ENCODE measurements at regions not wholly inside any gene's neighbourhood (a gene's known extent, or its start where the extent isn't known, plus 50 kb on each side); places are given as distances from the start of the nearest gene placed in this dataset.

- Histone ChIP-seq H3K4me1 (ENCODE audit: low read depth) (no peaks in the 10 kb centered on the region), H3K36me3 (ENCODE audit: low read depth) (no peaks in the 10 kb centered on the region), H3K4me3 (no peak overlapping the region), H3K9me3 (no peaks in the 10 kb centered on the region)
- no peak for DNase-seq
- ATAC-seq, result no peak
- intact Hi-C loops (cut with DNase I, micrococcal nuclease), result no loop called here
- TF ChIP-seq CTCF (IDR thresholded peaks at IDR 0.05), result no peak
Measured at GRCh38 chr18:68525091-68525490, 189.8 kb downstream of the TMX3 start.

GRCh38 chr18:68520406-68521075 is 194.4 kb downstream of the TMX3 start:
- DNase-seq (no peak), ATAC-seq (no peak)
- Histone ChIP-seq H3K4me3 (no peak overlapping the region), H3K36me3 (ENCODE audit: low read depth) (no peaks in the 10 kb centered on the region), H3K9me3 (no peaks in the 10 kb centered on the region), H3K4me1 (ENCODE audit: low read depth) (no peaks in the 10 kb centered on the region)
- intact Hi-C loops (cut with DNase I, micrococcal nuclease), result no loop called here
- TF ChIP-seq CTCF (IDR thresholded peaks at IDR 0.05), result no peak

GRCh38 chr18:68519336-68519735 is 195.6 kb downstream of the TMX3 start:
- no peaks in the 10 kb centered on the region for H3K4me1 ChIP-seq (ENCODE audit: low read depth)
- ATAC-seq (no peak), DNase-seq (no peak)
- intact Hi-C loops (cut with DNase I, micrococcal nuclease), result no loop called here
- no peak overlapping the region for H3K4me3 ChIP-seq
- no peak for TF ChIP-seq CTCF (IDR thresholded peaks at IDR 0.05)
- H3K9me3 ChIP-seq, result no peaks in the 10 kb centered on the region
- H3K36me3 ChIP-seq (ENCODE audit: low read depth), result no peaks in the 10 kb centered on the region

- no peaks in the 10 kb centered on the region for H3K36me3 ChIP-seq (ENCODE audit: low read depth)
- no peaks in the 10 kb centered on the region for H3K4me1 ChIP-seq (ENCODE audit: low read depth)
- ATAC-seq (no peak), DNase-seq (no peak)
- H3K9me3 ChIP-seq, result no peaks in the 10 kb centered on the region
- no peak for TF ChIP-seq CTCF (IDR thresholded peaks at IDR 0.05)
- no peak overlapping the region for H3K4me3 ChIP-seq
- intact Hi-C loops (cut with DNase I, micrococcal nuclease), result no loop called here
Measured at GRCh38 chr18:68509902-68510301, 205.0 kb downstream of the TMX3 start.

- intact Hi-C loops (cut with DNase I, micrococcal nuclease), result no loop called here
- Histone ChIP-seq H3K4me3 (no peak overlapping the region), H3K36me3 (ENCODE audit: low read depth) (no peaks in the 10 kb centered on the region), H3K9me3 (no peaks in the 10 kb centered on the region), H3K4me1 (ENCODE audit: low read depth) (no peaks in the 10 kb centered on the region)
- TF ChIP-seq CTCF (IDR thresholded peaks at IDR 0.05), result no peak
- DNase-seq (no peak), ATAC-seq (no peak)
Measured at GRCh38 chr18:68507781-68508180, 207.1 kb downstream of the TMX3 start.

GRCh38 chr18:68505178-68505574 is 209.7 kb downstream of the TMX3 start:
- Histone ChIP-seq H3K4me1 (ENCODE audit: low read depth) (no peaks in the 10 kb centered on the region), H3K9me3 (no peaks in the 10 kb centered on the region), H3K4me3 (no peak overlapping the region), H3K36me3 (ENCODE audit: low read depth) (no peaks in the 10 kb centered on the region)
- TF ChIP-seq CTCF (IDR thresholded peaks at IDR 0.05), result no peak
- ATAC-seq, result no peak
- intact Hi-C loops (cut with DNase I, micrococcal nuclease), result no loop called here
- DNase-seq, result no peak
